Keratinocyte (primary cell): ENCODE measurements at regions not wholly inside any gene's neighbourhood (a gene's known extent, or its start where the extent isn't known, plus 50 kb on each side); places are given as distances from the start of the nearest gene placed in this dataset.

Experiments used
- DNase-seq: peaks from one replicate; pipeline ENCODE4 v3.0.0-alpha.2; 2011; ENCODE audit warnings: low read depth, missing footprints, low spot score
- FAIRE-seq: peaks from 2 replicates; lab custom pipeline; 2011; peaks lifted over from hg19 to GRCh38; lab: Jason Lieb, UNC
- H2AFZ ChIP-seq: 2 replicates; pipeline ENCODE4 v1.6.0; 2012; ENCODE audit warnings: low read length, control low read depth, inconsistent platforms; ENCODE audit not compliant: control insufficient read depth
- H3K27ac ChIP-seq: 2 replicates; pipeline ENCODE4 v1.5.1; 2011; ENCODE audit warnings: low read length; ENCODE audit not compliant: control insufficient read depth, insufficient read depth
- H3K27me3 ChIP-seq: 3 replicates; pipeline ENCODE4 v1.6.0; 2011; ENCODE audit warnings: low read length; ENCODE audit not compliant: control insufficient read depth, insufficient read depth; ENCODE audit errors: extremely low read depth
- H3K36me3 ChIP-seq, 2 experiments: 2 replicates in 1 of 2; 3 replicates in 1 of 2; pipeline ENCODE4 v1.5.1; 2011; ENCODE audit warnings: low read length in 2 of 2, mild to moderate bottlenecking in 1 of 2; ENCODE audit not compliant: control insufficient read depth in 2 of 2, insufficient read depth in 2 of 2; ENCODE audit errors: extremely low read depth in 1 of 2
- H3K4me1 ChIP-seq: 3 replicates; pipeline ENCODE4 v1.5.1; 2011; ENCODE audit warnings: low read length; ENCODE audit not compliant: control insufficient read depth, insufficient read depth; ENCODE audit errors: extremely low read depth
- H3K4me2 ChIP-seq: 3 replicates; pipeline ENCODE4 v1.6.0; 2011; ENCODE audit warnings: low read depth, low read length; ENCODE audit not compliant: control insufficient read depth, insufficient read depth; ENCODE audit errors: extremely low read depth
- H3K4me3 ChIP-seq, 3 experiments: fragments of 200-600 bp in 1 of 3; sonication (generic) in 1 of 3; 2 replicates in 2 of 3; 3 replicates in 1 of 3; pipeline ENCODE4 v1.5.1; 2011 to 2016; ENCODE audit warnings: low read length in 3 of 3, mild to moderate bottlenecking in 3 of 3, control low read depth in 2 of 3, inconsistent platforms in 1 of 3, low read depth in 1 of 3, mixed read lengths in 1 of 3, mixed run types in 1 of 3, moderate library complexity in 1 of 3; ENCODE audit not compliant: control insufficient read depth in 2 of 3, insufficient read depth in 2 of 3; ENCODE audit errors: extremely low read depth in 1 of 3
- H3K79me2 ChIP-seq: 2 replicates; pipeline ENCODE4 v1.6.0; 2012; ENCODE audit warnings: low read length; ENCODE audit not compliant: control insufficient read depth, insufficient read depth
- H3K9ac ChIP-seq: 3 replicates; pipeline ENCODE4 v1.6.0; 2011; ENCODE audit warnings: low read length; ENCODE audit not compliant: control insufficient read depth, insufficient read depth; ENCODE audit errors: extremely low read depth
- H3K9me1 ChIP-seq: 3 replicates; pipeline ENCODE4 v1.6.0; 2011; ENCODE audit warnings: low read length; ENCODE audit not compliant: control insufficient read depth, insufficient read depth; ENCODE audit errors: extremely low read depth
- H3K9me3 ChIP-seq: 2 replicates; pipeline ENCODE4 v1.5.1; 2012; ENCODE audit warnings: low read depth, low read length; ENCODE audit not compliant: control insufficient read depth
- H4K20me1 ChIP-seq: 3 replicates; pipeline ENCODE4 v1.6.0; 2011; ENCODE audit warnings: low read length; ENCODE audit not compliant: control insufficient read depth, insufficient read depth; ENCODE audit errors: extremely low read depth
- CTCF ChIP-seq, 3 experiments: IDR thresholded peaks in 1 of 3; conservative IDR thresholded peaks in 1 of 3; optimal IDR thresholded peaks in 1 of 3; 2 replicates in 2 of 3; 3 replicates in 1 of 3; pipeline versions ENCODE3 to v1.5.1; 2011; ENCODE audit warnings: low read length in 3 of 3, mild to moderate bottlenecking in 3 of 3, moderate library complexity in 2 of 3, control low read depth in 1 of 3, inconsistent platforms in 1 of 3; ENCODE audit not compliant: insufficient read depth in 2 of 3; ENCODE audit errors: extremely low read depth in 1 of 3
- EZH2 ChIP-seq: IDR thresholded peaks from one replicate; pipeline ENCODE4 v1.6.1; 2012; ENCODE audit warnings: inconsistent platforms, mild to moderate bottlenecking, low read length, moderate library complexity
- dilution Hi-C: fragments of 300-500 bp; cut with MboI; formaldehyde crosslinking; loops from one replicate; pipeline ENCODE4 v1.7.0; 2020; ENCODE audit warnings: low sequenced_read_pairs; ENCODE audit not compliant: extremely low pct_ligation_motif_present

- H3K4me2 ChIP-seq: no peak overlapping the region
- TF ChIP-seq EZH2: no peak
- no peak for TF ChIP-seq CTCF (optimal IDR thresholded peaks at IDR 0.05 in 1 of 3, IDR thresholded peaks at IDR 0.05 in 1 of 3, conservative IDR thresholded peaks at IDR 0.05 in 1 of 3; ENCODE audit: extremely low read depth in 1 of 3, insufficient read depth in 2 of 3, low read length in 3 of 3)
- H4K20me1 ChIP-seq: no peaks in the 10 kb centered on the region
- H3K79me2 ChIP-seq: no peaks in the 10 kb centered on the region
- H3K27me3 ChIP-seq: no peaks in the 10 kb centered on the region
- FAIRE-seq: no peak
- no peak overlapping the region for H3K27ac ChIP-seq
- no peak overlapping the region for H2AFZ ChIP-seq
- dilution Hi-C loops: no loop called here
- no peak for DNase-seq
- no peak overlapping the region for H3K4me3 ChIP-seq
- no peak overlapping the region for H3K9ac ChIP-seq
- H3K9me1 ChIP-seq: no peaks in the 10 kb centered on the region
- H3K9me3 ChIP-seq: no peaks in the 10 kb centered on the region
- no peaks in the 10 kb centered on the region for H3K4me1 ChIP-seq
- no peaks in the 10 kb centered on the region for H3K36me3 ChIP-seq
Measured at GRCh38 chr3:118213892-118214291, 820.8 kb downstream of the IGSF11 start.

GRCh38 chr3:118226206-118226605, 808.4 kb downstream of the IGSF11 start:
- H3K9ac ChIP-seq: no peak overlapping the region
- no peaks in the 10 kb centered on the region for H3K27me3 ChIP-seq
- no peak overlapping the region for H2AFZ ChIP-seq
- dilution Hi-C loops: no loop called here
- H3K4me3 ChIP-seq: no peak overlapping the region
- no peak for FAIRE-seq
- TF ChIP-seq EZH2: no peak
- no peak for TF ChIP-seq CTCF (optimal IDR thresholded peaks at IDR 0.05 in 1 of 3, IDR thresholded peaks at IDR 0.05 in 1 of 3, conservative IDR thresholded peaks at IDR 0.05 in 1 of 3; ENCODE audit: extremely low read depth in 1 of 3, insufficient read depth in 2 of 3, low read length in 3 of 3)
- H3K9me3 ChIP-seq: no peaks in the 10 kb centered on the region
- H3K79me2 ChIP-seq: no peaks in the 10 kb centered on the region
- no peaks in the 10 kb centered on the region for H3K9me1 ChIP-seq
- H3K4me1 ChIP-seq: no peaks in the 10 kb centered on the region
- H4K20me1 ChIP-seq: no peaks in the 10 kb centered on the region
- no peaks in the 10 kb centered on the region for H3K36me3 ChIP-seq
- no peak for DNase-seq
- no peak overlapping the region for H3K27ac ChIP-seq
- H3K4me2 ChIP-seq: no peak overlapping the region
